Progenitor cell of endocrine pancreas (in vitro differentiated cells): ENCODE measurements at regions not wholly inside any gene's neighbourhood (a gene's known extent, or its start where the extent isn't known, plus 50 kb on each side); places are given as distances from the start of the nearest gene placed in this dataset.

Experiments
- DNase-seq: peaks from one replicate; pipeline ENCODE4 v3.0.0; 2021; ENCODE audit warnings: low spot score; ENCODE audit not compliant: unreplicated experiment
- H3K27ac Mint-ChIP-seq: 2 replicates; pipeline ENCODE4 v1.8.0; 2021; ENCODE audit warnings: mild to moderate bottlenecking, moderate library complexity, mixed read lengths
- H3K27me3 Mint-ChIP-seq: 2 replicates; pipeline ENCODE4 v1.8.0; 2021; ENCODE audit warnings: mixed read lengths
- H3K36me3 Mint-ChIP-seq: 2 replicates; pipeline ENCODE4 v1.8.0; 2022; ENCODE audit warnings: mixed read lengths; ENCODE audit not compliant: insufficient read depth
- H3K4me1 Mint-ChIP-seq: 2 replicates; pipeline ENCODE4 v1.8.0; 2021; ENCODE audit warnings: low read depth, mixed read lengths
- H3K4me3 Mint-ChIP-seq: 2 replicates; pipeline ENCODE4 v1.8.0; 2021; ENCODE audit warnings: low read depth, mild to moderate bottlenecking, moderate library complexity, mixed read lengths
- H3K9me3 Mint-ChIP-seq: 2 replicates; pipeline ENCODE4 v1.8.0; 2021; ENCODE audit warnings: low read depth, mixed read lengths
- CTCF ChIP-seq: fragments of 200-600 bp; sonication (generic); IDR thresholded peaks from one replicate; pipeline ENCODE4 v1.5.0; 2021; ENCODE audit warnings: antibody characterized with exemption, mild to moderate bottlenecking; ENCODE audit not compliant: unreplicated experiment

GRCh38 chr7:23981314-23981713 lies 271.3 kb downstream of the STK31 start:
- H3K36me3 Mint-ChIP-seq = no peaks in the 10 kb centered on the region
- H3K27ac Mint-ChIP-seq = no peak overlapping the region
- no peak overlapping the region for H3K4me3 Mint-ChIP-seq
- TF ChIP-seq CTCF = no peak
- DNase-seq = no peak
- no peaks in the 10 kb centered on the region for H3K4me1 Mint-ChIP-seq
- no peaks in the 10 kb centered on the region for H3K27me3 Mint-ChIP-seq
- H3K9me3 Mint-ChIP-seq = peaks cover 16% of the 10 kb centered on the region

GRCh38 chr7:23981758-23982157 lies 271.7 kb downstream of the STK31 start:
- Mint-ChIP-seq H3K27me3 (no peaks in the 10 kb centered on the region), H3K9me3 (peaks cover 12% of the 10 kb centered on the region), H3K4me1 (no peaks in the 10 kb centered on the region), H3K4me3 (no peak overlapping the region), H3K27ac (no peak overlapping the region), H3K36me3 (no peaks in the 10 kb centered on the region)
- DNase-seq = no peak
- no peak for TF ChIP-seq CTCF

- no peak for TF ChIP-seq CTCF
Measured at GRCh38 chr7:24005517-24005916, 278.5 kb upstream of the NPY start.

GRCh38 chr7:24010495-24010894 lies 273.5 kb upstream of the NPY start:
- H3K27me3 Mint-ChIP-seq = no peaks in the 10 kb centered on the region
- no peak overlapping the region for H3K27ac Mint-ChIP-seq
- H3K4me1 Mint-ChIP-seq = no peaks in the 10 kb centered on the region
- H3K9me3 Mint-ChIP-seq = peaks cover 44% of the 10 kb centered on the region
- no peak overlapping the region for H3K4me3 Mint-ChIP-seq
- no peak for TF ChIP-seq CTCF
- DNase-seq = no peak
- H3K36me3 Mint-ChIP-seq = peaks cover 6% of the 10 kb centered on the region

More at GRCh38 chr7:24005517-24005916, 278.5 kb upstream of the NPY start:
- Mint-ChIP-seq H3K4me1 (no peaks in the 10 kb centered on the region), H3K27me3 (no peaks in the 10 kb centered on the region), H3K36me3 (peaks cover 1% of the 10 kb centered on the region), H3K4me3 (no peak overlapping the region), H3K9me3 (peaks cover 23% of the 10 kb centered on the region), H3K27ac (no peak overlapping the region)
- DNase-seq = no peak

DNA sequence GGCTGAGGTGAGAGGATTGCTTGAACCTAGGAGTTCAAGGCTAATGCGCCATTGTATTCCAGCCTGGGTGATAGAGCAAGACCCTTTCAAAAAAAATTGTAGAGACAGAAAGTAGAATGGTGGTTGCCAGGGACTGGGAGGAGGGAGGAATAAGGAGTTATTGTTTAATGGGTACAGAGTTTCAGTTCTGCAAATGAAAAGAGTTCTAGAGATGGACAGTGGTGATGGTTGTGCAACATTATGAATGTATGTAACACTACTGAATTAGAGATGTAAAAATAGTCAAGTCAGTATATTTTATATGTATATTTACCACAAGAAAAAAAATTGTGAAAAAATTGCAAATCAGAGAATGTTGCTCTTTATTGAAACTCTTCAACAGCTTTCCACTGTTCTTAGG lies 266.5 kb upstream of the NPY start:
- no peak overlapping the region for H3K27ac Mint-ChIP-seq
- H3K9me3 Mint-ChIP-seq = peaks cover 12% of the 10 kb centered on the region
- H3K27me3 Mint-ChIP-seq = no peaks in the 10 kb centered on the region

More for the DNA sequence above, 266.5 kb upstream of the NPY start:
- Mint-ChIP-seq H3K4me1 (no peaks in the 10 kb centered on the region), H3K4me3 (no peak overlapping the region), H3K36me3 (peaks cover 2% of the 10 kb centered on the region)
- DNase-seq = no peak
- TF ChIP-seq CTCF = no peak
